AG04450 (cell line): ENCODE measurements at regions not wholly inside any gene's neighbourhood (a gene's known extent, or its start where the extent isn't known, plus 50 kb on each side); places are given as distances from the start of the nearest gene placed in this dataset.

Experiments
- CTCF ChIA-PET: fragments of 300-600, 350-600 bp; formaldehyde crosslinking; extraction: SDS; loops from one replicate; lab custom pipeline; 2022; ENCODE audit warnings: antibody characterized with exemption, inconsistent platforms; lab: Charles Lee
- POLR2A ChIA-PET: fragments of 350-600 bp; formaldehyde crosslinking; extraction: SDS; loops from one replicate; lab custom pipeline; 2021; ENCODE audit warnings: antibody characterized with exemption, inconsistent platforms; lab: Yijun Ruan, JAX
- DNase-seq: peaks from one replicate; pipeline ENCODE4 v3.0.0-alpha.2; 2011; ENCODE audit warnings: low read depth, low spot score
- H3K27ac ChIP-seq: one replicate; pipeline ENCODE4 v1.5.1; 2012; ENCODE audit warnings: low read depth, low read length, control low read depth
- H3K27me3 ChIP-seq: one replicate; pipeline ENCODE4 v1.6.0; 2012; ENCODE audit warnings: low read length; ENCODE audit not compliant: control insufficient read depth, insufficient read depth
- H3K4me3 ChIP-seq: 2 replicates; pipeline ENCODE4 v1.5.1; 2011; ENCODE audit warnings: mild to moderate bottlenecking, low read depth, low read length, control low read depth
- H3K9me3 ChIP-seq: 2 replicates; pipeline ENCODE4 v1.5.1; 2012; ENCODE audit warnings: low read length; ENCODE audit not compliant: control insufficient read depth, insufficient read depth
- TF ChIP-seq, protein P1 (sequence below): IDR thresholded peaks from 2 replicates; pipeline ENCODE4 v1.5.1; 2011; ENCODE audit warnings: low read depth, low read length, control low read depth, inconsistent platforms

DNA sequence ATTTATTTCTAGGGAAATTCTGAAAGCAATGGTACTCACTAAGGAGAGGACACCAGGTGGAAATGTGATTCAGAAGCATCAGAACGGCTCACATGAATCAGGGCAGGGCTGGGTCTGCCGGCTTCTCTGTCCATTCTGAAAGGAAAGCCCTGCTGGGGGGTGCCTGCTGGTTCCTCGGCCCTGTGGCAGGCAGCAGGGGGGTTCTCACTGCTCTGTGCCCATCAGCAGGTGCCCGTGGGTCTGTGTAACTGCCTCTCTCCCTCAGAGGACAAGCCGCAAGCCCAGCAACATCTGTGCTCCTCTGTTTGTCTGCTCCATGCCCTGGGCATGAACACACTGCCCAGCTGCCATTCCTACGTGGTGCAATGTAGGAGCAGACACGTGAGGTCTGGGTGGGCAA is 74.9 kb upstream of the ZNF423 start:
- TF ChIP-seq, protein P1, sequence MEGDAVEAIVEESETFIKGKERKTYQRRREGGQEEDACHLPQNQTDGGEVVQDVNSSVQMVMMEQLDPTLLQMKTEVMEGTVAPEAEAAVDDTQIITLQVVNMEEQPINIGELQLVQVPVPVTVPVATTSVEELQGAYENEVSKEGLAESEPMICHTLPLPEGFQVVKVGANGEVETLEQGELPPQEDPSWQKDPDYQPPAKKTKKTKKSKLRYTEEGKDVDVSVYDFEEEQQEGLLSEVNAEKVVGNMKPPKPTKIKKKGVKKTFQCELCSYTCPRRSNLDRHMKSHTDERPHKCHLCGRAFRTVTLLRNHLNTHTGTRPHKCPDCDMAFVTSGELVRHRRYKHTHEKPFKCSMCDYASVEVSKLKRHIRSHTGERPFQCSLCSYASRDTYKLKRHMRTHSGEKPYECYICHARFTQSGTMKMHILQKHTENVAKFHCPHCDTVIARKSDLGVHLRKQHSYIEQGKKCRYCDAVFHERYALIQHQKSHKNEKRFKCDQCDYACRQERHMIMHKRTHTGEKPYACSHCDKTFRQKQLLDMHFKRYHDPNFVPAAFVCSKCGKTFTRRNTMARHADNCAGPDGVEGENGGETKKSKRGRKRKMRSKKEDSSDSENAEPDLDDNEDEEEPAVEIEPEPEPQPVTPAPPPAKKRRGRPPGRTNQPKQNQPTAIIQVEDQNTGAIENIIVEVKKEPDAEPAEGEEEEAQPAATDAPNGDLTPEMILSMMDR = no peak
- peaks cover 2% of the 10 kb centered on the region for H3K27me3 ChIP-seq
- H3K9me3 ChIP-seq = no peaks in the 10 kb centered on the region
- ChIA-PET CTCF (no interaction called here), POLR2A (no interaction called here)
- H3K27ac ChIP-seq = no peak overlapping the region
- no peak for DNase-seq
- no peak overlapping the region for H3K4me3 ChIP-seq

DNA sequence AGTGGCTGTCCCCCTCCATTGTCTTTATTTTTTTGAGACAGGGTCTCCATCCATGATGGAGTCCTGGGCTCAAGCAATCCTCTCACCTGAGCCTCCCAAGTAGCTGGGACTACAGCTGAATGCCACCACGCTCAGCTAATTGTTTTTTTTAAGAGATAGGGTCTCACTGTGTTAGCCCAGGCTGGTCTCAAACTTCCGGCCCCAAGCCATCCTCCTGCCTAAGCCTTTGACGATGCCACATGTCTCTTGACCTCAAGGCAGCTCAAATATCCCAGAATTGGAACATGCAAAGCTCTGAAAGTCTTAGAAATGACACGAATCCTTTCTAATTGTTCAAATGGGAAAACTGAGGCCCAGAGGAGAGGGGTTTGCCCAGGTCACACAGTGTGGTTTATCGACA is 75.4 kb upstream of the ZNF423 start:
- no peaks in the 10 kb centered on the region for H3K9me3 ChIP-seq
- DNase-seq = no peak
- TF ChIP-seq, protein P1 = no peak
- ChIA-PET CTCF (no interaction called here), POLR2A (no interaction called here)
- H3K27ac ChIP-seq = no peak overlapping the region
- peaks cover 2% of the 10 kb centered on the region for H3K27me3 ChIP-seq
- H3K4me3 ChIP-seq = no peak overlapping the region

DNA sequence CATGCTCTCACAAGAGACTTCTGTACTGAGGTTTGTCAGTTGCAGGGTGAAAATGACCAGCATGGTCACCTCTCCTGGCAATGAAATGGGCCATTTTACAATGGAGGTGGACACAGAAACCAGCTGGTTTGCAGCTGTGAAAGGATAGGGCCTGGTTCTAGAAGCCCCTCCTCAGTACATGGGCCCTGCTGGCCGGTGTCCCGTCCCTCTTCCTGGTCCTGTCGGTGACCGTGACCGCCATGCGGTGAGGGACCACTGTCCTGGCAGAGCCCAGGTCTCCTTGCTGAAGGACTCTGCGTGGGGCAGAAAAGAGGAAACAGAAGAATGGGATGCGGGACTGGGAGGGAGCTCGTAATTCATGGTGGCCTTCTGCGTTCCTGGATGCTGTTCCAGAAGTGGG is 76.0 kb upstream of the ZNF423 start:
- H3K4me3 ChIP-seq = no peak overlapping the region
- TF ChIP-seq, protein P1 = no peak
- H3K27ac ChIP-seq = no peak overlapping the region
- POLR2A ChIA-PET = no interaction called here
- DNase-seq = no peak
- H3K27me3 ChIP-seq = peaks cover 2% of the 10 kb centered on the region
- H3K9me3 ChIP-seq = no peaks in the 10 kb centered on the region
- CTCF ChIA-PET = no interaction called here

DNA sequence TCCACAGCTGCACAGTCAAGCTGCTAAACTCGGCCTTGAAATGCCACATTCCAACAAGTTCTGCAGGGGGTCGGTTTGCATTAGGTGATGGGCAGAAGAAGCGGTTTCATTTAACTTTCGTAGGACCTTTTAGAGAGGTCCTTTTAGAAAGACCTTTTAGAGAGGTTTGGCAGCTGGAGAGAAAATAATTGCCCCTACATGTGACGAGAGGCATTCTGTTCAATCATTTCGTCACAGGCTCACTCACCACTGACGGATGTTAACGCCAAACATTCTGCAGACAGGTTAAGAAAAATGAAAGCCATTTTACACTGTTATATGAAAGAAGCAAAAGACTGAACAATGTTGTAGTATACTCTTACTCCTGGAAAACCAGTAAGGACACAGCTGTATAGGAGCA is 76.5 kb upstream of the ZNF423 start:
- Histone ChIP-seq H3K4me3 (no peak overlapping the region), H3K9me3 (no peaks in the 10 kb centered on the region), H3K27ac (no peak overlapping the region), H3K27me3 (peaks cover 2% of the 10 kb centered on the region)
- TF ChIP-seq, protein P1 = no peak
- CTCF ChIA-PET = no interaction called here
- POLR2A ChIA-PET = no interaction called here
- DNase-seq = no peak

DNA sequence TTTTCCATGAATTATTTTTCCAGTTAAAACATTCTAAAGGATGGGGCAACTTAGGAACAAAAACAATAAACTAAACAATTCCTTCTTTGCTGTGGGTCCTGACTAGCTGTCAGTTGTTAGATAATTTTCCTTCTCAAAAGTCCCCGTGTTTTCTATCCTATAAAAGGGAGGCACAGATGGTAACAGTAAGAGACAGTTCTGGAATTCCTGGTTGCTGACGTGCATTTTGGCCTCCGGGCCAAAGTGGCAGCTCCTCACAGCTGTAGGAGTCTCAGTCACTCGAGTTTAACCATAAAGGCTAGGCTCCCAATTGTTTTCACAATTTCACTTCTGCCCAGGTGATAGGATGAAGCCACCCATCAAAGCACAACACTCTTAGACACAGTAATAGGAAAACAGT is 77.0 kb upstream of the ZNF423 start:
- no peak overlapping the region for H3K27ac ChIP-seq
- no peaks in the 10 kb centered on the region for H3K9me3 ChIP-seq
- no peak for DNase-seq
- ChIA-PET CTCF (no interaction called here), POLR2A (no interaction called here)
- no peak overlapping the region for H3K4me3 ChIP-seq
- H3K27me3 ChIP-seq = peaks cover under 1% of the 10 kb centered on the region
- TF ChIP-seq, protein P1 = no peak
